ENCODE measurements at regions not wholly inside any gene's neighbourhood (a gene's known extent, or its start where the extent isn't known, plus 50 kb on each side); places are given as distances from the start of the nearest gene placed in this dataset.

- no peaks in the 10 kb centered on the region for H3K36me3 ChIP-seq (ENCODE audit: control insufficient read depth in 4 of 4, insufficient read depth in 3 of 4, low read depth in 1 of 4, low read length in 3 of 4)
- no peak overlapping the region for H3K4me3 ChIP-seq (ENCODE audit: low read depth in 1 of 3, low read length in 3 of 3)
- no peak for TF ChIP-seq MAX (IDR thresholded peaks at IDR 0.05)
- TF ChIP-seq RXRA (IDR thresholded peaks at IDR 0.05) = no peak
- TF ChIP-seq RAD21 (IDR thresholded peaks at IDR 0.05) = no peak
- no peak for TF ChIP-seq YY1 (IDR thresholded peaks at IDR 0.05)
- TF ChIP-seq REST (IDR thresholded peaks at IDR 0.05) = no peak
- TF ChIP-seq EGR1 (IDR thresholded peaks at IDR 0.05; ENCODE audit: low read depth in 2 of 2) = no peak
- no peak for TF ChIP-seq CTCF (IDR thresholded peaks at IDR 0.05; ENCODE audit: low read depth, low read length, missing input control)
- TF ChIP-seq ZBTB33 (IDR thresholded peaks at IDR 0.05) = no peak
- peaks cover 6 to 21% (median 13%) of the 10 kb centered on the region in 4 donors for H3K4me1 ChIP-seq (ENCODE audit: control insufficient read depth in 4 of 4, insufficient read depth in 4 of 4, low read length in 3 of 4)
- H3K9me3 ChIP-seq (ENCODE audit: control insufficient read depth in 4 of 4, low read length in 3 of 4) = no peaks in the 10 kb centered on the region
- no peak for DNase-seq (ENCODE audit: low spot score)
- no peaks in the 10 kb centered on the region for H3K27me3 ChIP-seq (ENCODE audit: control insufficient read depth in 4 of 4, insufficient read depth in 4 of 4, low read length in 3 of 4)
- WGBS = 96% methylated on average over 4 of the region's 4 CpGs
- no peak overlapping the region for H3K27ac ChIP-seq (ENCODE audit: low read depth in 1 of 2, low read length in 2 of 2)
- no peak overlapping the region for H3K9ac ChIP-seq (ENCODE audit: low read depth in 1 of 2, low read length in 2 of 2)
Observed at GRCh38 chr2:43001055-43001378, 208.6 kb upstream of the HAAO start.

- no peak for DNase-seq (ENCODE audit: low spot score)
- 86% methylated on average over 24 of the region's 25 CpGs for WGBS
Observed at GRCh38 chr2:43000242-43001054, 208.1 kb upstream of the HAAO start.

More at GRCh38 chr2:43000242-43001054, 208.1 kb upstream of the HAAO start:
- TF ChIP-seq MAX (IDR thresholded peaks at IDR 0.05) (no peak), NR2F2 (IDR thresholded peaks at IDR 0.05) (no peak), HNF4A (conservative IDR thresholded peaks at IDR 0.05) (no peak), RAD21 (IDR thresholded peaks at IDR 0.05) (no peak), HNF4G (IDR thresholded peaks at IDR 0.05) (no peak), EGR1 (IDR thresholded peaks at IDR 0.05; ENCODE audit: low read depth in 2 of 2) (no peak), FOXA1 (IDR thresholded peaks at IDR 0.05) (no peak), YY1 (IDR thresholded peaks at IDR 0.05) (no peak), JUND (IDR thresholded peaks at IDR 0.05) (no peak), GABPA (IDR thresholded peaks at IDR 0.05 in 1 of 2, conservative IDR thresholded peaks at IDR 0.05 in 1 of 2) (no peak), FOXA2 (IDR thresholded peaks at IDR 0.05) (no peak), ATF3 (IDR thresholded peaks at IDR 0.05) (no peak), SP1 (IDR thresholded peaks at IDR 0.05) (no peak), ZBTB33 (IDR thresholded peaks at IDR 0.05) (no peak), RXRA (IDR thresholded peaks at IDR 0.05) (no peak), TAF1 (conservative IDR thresholded peaks at IDR 0.05) (no peak)
- peaks cover 4 to 15% (median 7%) of the 10 kb centered on the region in 4 donors for H3K4me1 ChIP-seq (ENCODE audit: control insufficient read depth in 4 of 4, insufficient read depth in 4 of 4, low read length in 3 of 4)
- H3K27ac ChIP-seq (ENCODE audit: low read depth in 1 of 2, low read length in 2 of 2) = no peak overlapping the region
- H3K27me3 ChIP-seq (ENCODE audit: control insufficient read depth in 4 of 4, insufficient read depth in 4 of 4, low read length in 3 of 4) = no peaks in the 10 kb centered on the region
- H3K36me3 ChIP-seq (ENCODE audit: control insufficient read depth in 4 of 4, insufficient read depth in 3 of 4, low read depth in 1 of 4, low read length in 3 of 4) = no peaks in the 10 kb centered on the region
- no peak overlapping the region for H3K4me3 ChIP-seq (ENCODE audit: low read depth in 1 of 3, low read length in 3 of 3)
- no peaks in the 10 kb centered on the region for H3K9me3 ChIP-seq (ENCODE audit: control insufficient read depth in 4 of 4, low read length in 3 of 4)
- no peak overlapping the region for H3K9ac ChIP-seq (ENCODE audit: low read depth in 1 of 2, low read length in 2 of 2)

Data from liver (tissue), 8 donors.